ENCODE measurements at regions not wholly inside any gene's neighbourhood (a gene's known extent, or its start where the extent isn't known, plus 50 kb on each side); places are given as distances from the start of the nearest gene placed in this dataset.

DNA sequence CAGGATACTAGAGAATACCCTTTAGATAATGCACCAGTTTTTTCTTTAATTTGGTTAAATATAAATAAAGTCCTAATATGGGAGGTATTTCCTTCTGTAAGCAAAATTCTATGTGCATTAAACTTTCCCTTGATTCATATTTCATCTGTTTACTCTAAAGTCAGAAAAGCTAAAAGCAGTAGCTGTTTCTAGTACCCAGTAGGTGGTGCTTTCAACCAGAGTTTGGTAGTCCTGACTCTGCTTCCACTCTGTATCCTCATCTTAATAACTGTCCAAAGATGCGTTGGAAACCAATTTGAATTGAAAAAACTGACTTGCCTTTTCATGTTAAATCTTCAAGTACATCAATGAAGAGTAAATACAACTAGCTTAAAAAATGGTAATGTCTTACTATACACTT is 1065.2 kb downstream of the JRKL start:
- TF ChIP-seq, protein P1, sequence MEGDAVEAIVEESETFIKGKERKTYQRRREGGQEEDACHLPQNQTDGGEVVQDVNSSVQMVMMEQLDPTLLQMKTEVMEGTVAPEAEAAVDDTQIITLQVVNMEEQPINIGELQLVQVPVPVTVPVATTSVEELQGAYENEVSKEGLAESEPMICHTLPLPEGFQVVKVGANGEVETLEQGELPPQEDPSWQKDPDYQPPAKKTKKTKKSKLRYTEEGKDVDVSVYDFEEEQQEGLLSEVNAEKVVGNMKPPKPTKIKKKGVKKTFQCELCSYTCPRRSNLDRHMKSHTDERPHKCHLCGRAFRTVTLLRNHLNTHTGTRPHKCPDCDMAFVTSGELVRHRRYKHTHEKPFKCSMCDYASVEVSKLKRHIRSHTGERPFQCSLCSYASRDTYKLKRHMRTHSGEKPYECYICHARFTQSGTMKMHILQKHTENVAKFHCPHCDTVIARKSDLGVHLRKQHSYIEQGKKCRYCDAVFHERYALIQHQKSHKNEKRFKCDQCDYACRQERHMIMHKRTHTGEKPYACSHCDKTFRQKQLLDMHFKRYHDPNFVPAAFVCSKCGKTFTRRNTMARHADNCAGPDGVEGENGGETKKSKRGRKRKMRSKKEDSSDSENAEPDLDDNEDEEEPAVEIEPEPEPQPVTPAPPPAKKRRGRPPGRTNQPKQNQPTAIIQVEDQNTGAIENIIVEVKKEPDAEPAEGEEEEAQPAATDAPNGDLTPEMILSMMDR (IDR thresholded peaks at IDR 0.05; ENCODE audit: insufficient read depth in 1 of 2, low read depth in 1 of 2, low read length in 1 of 2, severe bottlenecking in 1 of 2, unreplicated experiment in 1 of 2): peak; percentile 41 to 60
- H3K27me3 ChIP-seq (replicated peaks; ENCODE audit: control insufficient read depth, insufficient read depth, low read length): no peaks in the 10 kb centered on the region
- H3K4me1 ChIP-seq: no peaks in the 10 kb centered on the region
- H3K9me3 Mint-ChIP-seq (ENCODE audit: unreplicated experiment): no peaks in the 10 kb centered on the region
- no peak overlapping the region for H3K4me3 Mint-ChIP-seq (ENCODE audit: unreplicated experiment)
- H3K27ac Mint-ChIP-seq (ENCODE audit: unreplicated experiment): no peak overlapping the region
- intact Hi-C loops (cut with micrococcal nuclease; ENCODE audit: unreplicated experiment): loop anchor here (10.0 kb wide), 1 partner anchor 800 kb away; no protein-coding TSS in a partner anchor
- no peaks in the 10 kb centered on the region for H3K4me1 Mint-ChIP-seq (ENCODE audit: low read depth, unreplicated experiment)
- peaks cover 4% of the 10 kb centered on the region for H3K27me3 Mint-ChIP-seq (ENCODE audit: insufficient read depth, unreplicated experiment)
- ChIA-PET POLR2A (no interaction called here), CTCF (interaction anchor here (0.7 kb wide), 1 partner anchor 1561 kb away, joined by 3 read pairs; no protein-coding TSS in a partner anchor)
- no peaks in the 10 kb centered on the region for H3K36me3 ChIP-seq (ENCODE audit: control insufficient read depth, insufficient read depth, low read length)
- H3K4me3 ChIP-seq (ENCODE audit: low read depth, low read length): no peak overlapping the region
- DNase-seq: no peak
- H3K36me3 Mint-ChIP-seq (ENCODE audit: insufficient read depth, unreplicated experiment): no peaks in the 10 kb centered on the region
- no TSS peak for BruUV-seq (replicated peaks)
- no peaks in the 10 kb centered on the region for H3K9me3 ChIP-seq

DNA sequence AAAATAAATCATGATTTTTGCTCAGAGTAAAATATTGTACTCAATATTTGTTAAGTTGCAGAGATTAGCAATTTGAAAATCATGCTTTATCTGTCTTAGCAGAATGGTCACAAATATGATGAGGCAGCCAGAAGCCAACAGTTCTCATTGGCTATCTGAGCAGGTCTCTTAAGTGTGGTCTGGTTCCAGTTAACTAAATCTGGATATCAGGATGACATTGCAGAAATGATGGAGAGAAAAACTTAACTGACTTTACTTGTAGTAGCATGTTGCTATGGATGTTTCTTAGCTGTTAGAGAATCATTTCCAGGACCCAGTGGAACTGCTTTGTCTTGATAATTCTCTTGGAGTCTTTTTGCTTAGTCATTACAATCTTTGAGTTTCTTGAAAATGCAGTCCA is 1070.3 kb downstream of the JRKL start:
- H3K4me1 ChIP-seq: no peaks in the 10 kb centered on the region
- no peaks in the 10 kb centered on the region for H3K36me3 Mint-ChIP-seq (ENCODE audit: insufficient read depth, unreplicated experiment)
- BruUV-seq (replicated peaks): no TSS peak
- no peaks in the 10 kb centered on the region; the same call in none of the 2 replicates for H3K9me3 ChIP-seq
- DNase-seq: no peak
- intact Hi-C loops (cut with micrococcal nuclease; ENCODE audit: unreplicated experiment): no loop called here
- H3K4me1 Mint-ChIP-seq (ENCODE audit: low read depth, unreplicated experiment): no peaks in the 10 kb centered on the region
- TF ChIP-seq, protein P1 (IDR thresholded peaks at IDR 0.05; ENCODE audit: insufficient read depth in 1 of 2, low read depth in 1 of 2, low read length in 1 of 2, severe bottlenecking in 1 of 2, unreplicated experiment in 1 of 2): no peak
- ChIA-PET CTCF (no interaction called here), POLR2A (no interaction called here)
- no peak overlapping the region for H3K4me3 ChIP-seq (ENCODE audit: low read depth, low read length)
- H3K36me3 ChIP-seq (ENCODE audit: control insufficient read depth, insufficient read depth, low read length): no peaks in the 10 kb centered on the region
- H3K9me3 Mint-ChIP-seq (ENCODE audit: unreplicated experiment): peaks cover 19% of the 10 kb centered on the region
- peaks cover 4% of the 10 kb centered on the region for H3K27me3 Mint-ChIP-seq (ENCODE audit: insufficient read depth, unreplicated experiment)
- H3K27ac Mint-ChIP-seq (ENCODE audit: unreplicated experiment): no peak overlapping the region
- H3K4me3 Mint-ChIP-seq (ENCODE audit: unreplicated experiment): no peak overlapping the region
- H3K27me3 ChIP-seq (replicated peaks; ENCODE audit: control insufficient read depth, insufficient read depth, low read length): no peaks in the 10 kb centered on the region

DNA sequence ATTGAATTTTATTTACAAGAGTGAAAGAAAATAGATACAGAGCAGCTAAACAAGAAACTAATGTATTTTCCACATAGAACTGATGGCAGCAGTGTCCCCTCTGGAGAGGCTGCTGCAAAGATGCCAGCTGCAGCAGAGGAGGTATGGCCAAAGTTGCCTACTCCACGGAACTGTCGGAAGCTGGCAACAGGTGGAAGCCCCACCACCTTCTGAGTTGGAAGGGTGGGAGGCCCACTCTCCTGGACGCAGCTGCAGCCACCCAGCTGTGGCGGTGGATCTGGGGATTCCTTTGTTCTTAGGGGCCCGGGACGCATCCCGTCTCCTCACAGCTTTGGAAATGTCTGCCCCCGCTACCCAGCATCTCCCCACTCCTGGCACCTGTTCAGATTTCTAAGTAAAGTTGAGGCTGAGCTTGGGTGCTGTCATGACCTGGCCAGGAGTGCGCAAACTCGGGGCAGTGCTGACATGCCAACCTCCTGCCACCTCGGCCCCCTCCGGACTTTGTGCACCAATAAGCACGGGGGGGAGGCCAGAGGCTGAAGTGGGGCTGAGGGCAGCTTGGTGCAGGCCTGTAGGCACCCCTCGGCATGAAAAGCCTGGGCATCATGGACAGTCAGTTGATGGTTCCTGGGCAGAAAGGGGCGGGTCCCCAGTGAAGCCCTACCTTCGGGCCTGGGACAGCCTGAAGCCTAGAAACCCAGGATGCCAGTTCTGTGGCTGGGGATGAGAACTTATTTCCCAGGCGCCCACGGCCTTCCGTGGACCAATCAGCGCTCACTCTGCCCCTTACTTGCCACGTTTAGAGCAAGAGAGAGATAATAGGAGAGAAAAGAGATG is 1071.4 kb downstream of the JRKL start:
- BruUV-seq (replicated peaks): no TSS peak
- Mint-ChIP-seq H3K9me3 (ENCODE audit: unreplicated experiment) (peaks cover 19% of the 10 kb centered on the region), H3K36me3 (ENCODE audit: insufficient read depth, unreplicated experiment) (no peaks in the 10 kb centered on the region), H3K27me3 (ENCODE audit: insufficient read depth, unreplicated experiment) (peaks cover 4% of the 10 kb centered on the region), H3K4me3 (ENCODE audit: unreplicated experiment) (no peak overlapping the region), H3K27ac (ENCODE audit: unreplicated experiment) (no peak overlapping the region), H3K4me1 (ENCODE audit: low read depth, unreplicated experiment) (no peaks in the 10 kb centered on the region)
- TF ChIP-seq, protein P1 (IDR thresholded peaks at IDR 0.05; ENCODE audit: insufficient read depth in 1 of 2, low read depth in 1 of 2, low read length in 1 of 2, severe bottlenecking in 1 of 2, unreplicated experiment in 1 of 2): no peak
- no peaks in the 10 kb centered on the region for H3K4me1 ChIP-seq
- ChIA-PET POLR2A (no interaction called here), CTCF (no interaction called here)
- H3K9me3 ChIP-seq: no peaks in the 10 kb centered on the region; the same call in none of the 2 replicates
- no peaks in the 10 kb centered on the region for H3K36me3 ChIP-seq (ENCODE audit: control insufficient read depth, insufficient read depth, low read length)
- intact Hi-C loops (cut with micrococcal nuclease; ENCODE audit: unreplicated experiment): no loop called here
- DNase-seq: peak in 1 of 2 experiments; percentile 26
- H3K27me3 ChIP-seq (replicated peaks; ENCODE audit: control insufficient read depth, insufficient read depth, low read length): no peaks in the 10 kb centered on the region
- no peak overlapping the region for H3K4me3 ChIP-seq (ENCODE audit: low read depth, low read length)
